SK-N-SH treated with all-trans-retinoic acid at 6 μM for 48 hours (cell line): ENCODE measurements at regions not wholly inside any gene's neighbourhood (a gene's known extent, or its start where the extent isn't known, plus 50 kb on each side); places are given as distances from the start of the nearest gene placed in this dataset.

ENCODE experiments used
- ARNTL ChIP-seq: fragments of 450-650 bp; formaldehyde crosslinking; IDR thresholded peaks from 2 replicates; pipeline ENCODE4 v1.5.0; 2020; ENCODE audit warnings: low read depth, mild to moderate bottlenecking, moderate library complexity, borderline replicate concordance
- CSDC2 ChIP-seq: fragments of 250-450 bp; sonication (Bioruptor Pico); IDR thresholded peaks from 2 replicates; pipeline ENCODE4 v1.5.0; 2020; ENCODE audit warnings: mild to moderate bottlenecking, moderate library complexity
- ESRRG ChIP-seq: fragments of 250-450 bp; sonication (Bioruptor Pico); IDR thresholded peaks from 2 replicates; pipeline ENCODE4 v1.6.1; 2021; ENCODE audit warnings: mild to moderate bottlenecking
- OSR1 ChIP-seq: fragments of 250-450 bp; sonication (Bioruptor Pico); IDR thresholded peaks from 2 replicates; pipeline ENCODE4 v1.8.0; 2022; ENCODE audit warnings: moderate library complexity, mild to moderate bottlenecking, inconsistent platforms
- PATZ1 ChIP-seq: fragments of 250-450 bp; sonication (Bioruptor Pico); IDR thresholded peaks from 2 replicates; pipeline ENCODE4 v1.8.0; 2020; ENCODE audit warnings: mild to moderate bottlenecking, moderate library complexity, borderline replicate concordance
- RARB ChIP-seq: fragments of 250-450 bp; sonication (Bioruptor Pico); IDR thresholded peaks from 2 replicates; pipeline ENCODE4 v1.8.0; 2021; ENCODE audit warnings: mild to moderate bottlenecking, moderate library complexity
- ZFP3 ChIP-seq: fragments of 250-450 bp; sonication (Bioruptor Pico); IDR thresholded peaks from 2 replicates; pipeline ENCODE4 v1.5.0; 2020; ENCODE audit warnings: mild to moderate bottlenecking, moderate library complexity
- ZNF565 ChIP-seq: fragments of 450-650 bp; formaldehyde crosslinking; conservative IDR thresholded peaks from 2 replicates; pipeline ENCODE4 v1.5.0; 2020; ENCODE audit warnings: low read depth, mild to moderate bottlenecking, moderate library complexity
- ZNF70 ChIP-seq: fragments of 450-650 bp; formaldehyde crosslinking; IDR thresholded peaks from 2 replicates; pipeline ENCODE4 v1.5.0; 2020; ENCODE audit warnings: mild to moderate bottlenecking, moderate library complexity
- TF ChIP-seq, protein P1 (sequence below): fragments of 250-450 bp; sonication (Bioruptor Pico); IDR thresholded peaks from 2 replicates; pipeline ENCODE4 v1.5.1; 2021; ENCODE audit warnings: mild to moderate bottlenecking, moderate library complexity

- TF ChIP-seq ARNTL (no peak), PATZ1 (no peak), ESRRG (CRISPR knock-in tag) (no peak), ZFP3 (CRISPR knock-in tag) (no peak), RARB (CRISPR knock-in tag) (no peak), OSR1 (CRISPR knock-in tag) (no peak), ZNF565 (CRISPR knock-in tag) (no peak), CSDC2 (CRISPR knock-in tag) (no peak), ZNF70 (CRISPR knock-in tag) (no peak)
- TF ChIP-seq, protein P1, sequence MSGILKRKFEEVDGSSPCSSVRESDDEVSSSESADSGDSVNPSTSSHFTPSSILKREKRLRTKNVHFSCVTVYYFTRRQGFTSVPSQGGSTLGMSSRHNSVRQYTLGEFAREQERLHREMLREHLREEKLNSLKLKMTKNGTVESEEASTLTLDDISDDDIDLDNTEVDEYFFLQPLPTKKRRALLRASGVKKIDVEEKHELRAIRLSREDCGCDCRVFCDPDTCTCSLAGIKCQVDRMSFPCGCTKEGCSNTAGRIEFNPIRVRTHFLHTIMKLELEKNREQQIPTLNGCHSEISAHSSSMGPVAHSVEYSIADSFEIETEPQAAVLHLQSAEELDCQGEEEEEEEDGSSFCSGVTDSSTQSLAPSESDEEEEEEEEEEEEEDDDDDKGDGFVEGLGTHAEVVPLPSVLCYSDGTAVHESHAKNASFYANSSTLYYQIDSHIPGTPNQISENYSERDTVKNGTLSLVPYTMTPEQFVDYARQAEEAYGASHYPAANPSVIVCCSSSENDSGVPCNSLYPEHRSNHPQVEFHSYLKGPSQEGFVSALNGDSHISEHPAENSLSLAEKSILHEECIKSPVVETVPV (CRISPR knock-in tag) = no peak
Observed at GRCh38 chr5:57895766-57896165, 413.2 kb upstream of the ACTBL2 start.
